ENCODE measurements at regions not wholly inside any gene's neighbourhood (a gene's known extent, or its start where the extent isn't known, plus 50 kb on each side); places are given as distances from the start of the nearest gene placed in this dataset.

- Histone ChIP-seq H3K4me1 (ENCODE audit: insufficient read depth, low read length, severe bottlenecking) (no peaks in the 10 kb centered on the region), H3K4me3 (ENCODE audit: low read depth, low read length, poor library complexity, severe bottlenecking) (no peak overlapping the region), H3K9ac (ENCODE audit: low read length) (no peak overlapping the region), H3K9me3 (ENCODE audit: low read length) (no peaks in the 10 kb centered on the region), H4K20me1 (ENCODE audit: insufficient read depth, low read length) (no peaks in the 10 kb centered on the region), H3K9me2 (ENCODE audit: low read depth, low read length) (no peaks in the 10 kb centered on the region), H3K27ac (ENCODE audit: low read depth, low read length, poor library complexity, severe bottlenecking) (no peak overlapping the region), H3K27me3 (ENCODE audit: insufficient read depth, low read length) (no peaks in the 10 kb centered on the region; the same call in 1 of the 2 replicates), H3K79me2 (ENCODE audit: insufficient read depth, low read length) (no peaks in the 10 kb centered on the region), H2AFZ (ENCODE audit: low read length) (no peak overlapping the region), H3K36me3 (ENCODE audit: insufficient read depth, low read length) (no peaks in the 10 kb centered on the region), H3F3A (ENCODE audit: insufficient read depth, low read length) (no peaks in the 10 kb centered on the region), H3K4me2 (ENCODE audit: low read length) (no peak overlapping the region)
- TF ChIP-seq EZH2 (IDR thresholded peaks at IDR 0.05; ENCODE audit: borderline replicate concordance, low read length) (no peak), CTCF (IDR thresholded peaks at IDR 0.05; ENCODE audit: low read length) (no peak)
Observed at GRCh38 chr3:132867526-132867925, 145.3 kb upstream of the NPHP3 start.

- Histone ChIP-seq H4K20me1 (ENCODE audit: insufficient read depth, low read length) (no peaks in the 10 kb centered on the region), H3K9me2 (ENCODE audit: low read depth, low read length) (no peaks in the 10 kb centered on the region), H3F3A (ENCODE audit: insufficient read depth, low read length) (no peaks in the 10 kb centered on the region), H3K4me1 (ENCODE audit: insufficient read depth, low read length, severe bottlenecking) (no peaks in the 10 kb centered on the region), H3K36me3 (ENCODE audit: insufficient read depth, low read length) (no peaks in the 10 kb centered on the region), H3K4me3 (ENCODE audit: low read depth, low read length, poor library complexity, severe bottlenecking) (no peak overlapping the region), H3K79me2 (ENCODE audit: insufficient read depth, low read length) (no peaks in the 10 kb centered on the region), H3K27ac (ENCODE audit: low read depth, low read length, poor library complexity, severe bottlenecking) (no peak overlapping the region), H3K9me3 (ENCODE audit: low read length) (no peaks in the 10 kb centered on the region), H3K27me3 (ENCODE audit: insufficient read depth, low read length) (no peaks in the 10 kb centered on the region), H3K9ac (ENCODE audit: low read length) (no peak overlapping the region), H2AFZ (ENCODE audit: low read length) (no peak overlapping the region), H3K4me2 (ENCODE audit: low read length) (no peak overlapping the region)
- TF ChIP-seq EZH2 (IDR thresholded peaks at IDR 0.05; ENCODE audit: borderline replicate concordance, low read length) (no peak), CTCF (IDR thresholded peaks at IDR 0.05; ENCODE audit: low read length) (no peak)
Observed at GRCh38 chr3:132857317-132857716, 135.1 kb upstream of the NPHP3 start.

GRCh38 chr3:132854856-132855535, 132.8 kb upstream of the NPHP3 start:
- Histone ChIP-seq H3K4me2 (ENCODE audit: low read length) (no peak overlapping the region), H3K9ac (ENCODE audit: low read length) (no peak overlapping the region), H3K4me3 (ENCODE audit: low read depth, low read length, poor library complexity, severe bottlenecking) (no peak overlapping the region), H3K9me2 (ENCODE audit: low read depth, low read length) (no peaks in the 10 kb centered on the region), H3K36me3 (ENCODE audit: insufficient read depth, low read length) (no peaks in the 10 kb centered on the region), H3K79me2 (ENCODE audit: insufficient read depth, low read length) (no peaks in the 10 kb centered on the region), H2AFZ (ENCODE audit: low read length) (no peak overlapping the region), H3K9me3 (ENCODE audit: low read length) (no peaks in the 10 kb centered on the region), H4K20me1 (ENCODE audit: insufficient read depth, low read length) (no peaks in the 10 kb centered on the region), H3K27me3 (ENCODE audit: insufficient read depth, low read length) (no peaks in the 10 kb centered on the region), H3K27ac (ENCODE audit: low read depth, low read length, poor library complexity, severe bottlenecking) (no peak overlapping the region), H3F3A (ENCODE audit: insufficient read depth, low read length) (no peaks in the 10 kb centered on the region), H3K4me1 (ENCODE audit: insufficient read depth, low read length, severe bottlenecking) (no peaks in the 10 kb centered on the region)
- TF ChIP-seq EZH2 (IDR thresholded peaks at IDR 0.05; ENCODE audit: borderline replicate concordance, low read length), result no peak
- peak; percentile 10; the same call in 1 of the 2 replicates for TF ChIP-seq CTCF (IDR thresholded peaks at IDR 0.05; ENCODE audit: low read length)
